HG02840 (cell line): ENCODE measurements at regions not wholly inside any gene's neighbourhood (a gene's known extent, or its start where the extent isn't known, plus 50 kb on each side); places are given as distances from the start of the nearest gene placed in this dataset.

Experiments used
- ATAC-seq: cut with Tn5 transposase; IDR thresholded peaks from one replicate; pipeline ENCODE4 v1.9.1; 2021; ENCODE audit warnings: mild to moderate bottlenecking, moderate library complexity, moderate number of reproducible peaks; ENCODE audit not compliant: unreplicated experiment, low FRiP score

DNA sequence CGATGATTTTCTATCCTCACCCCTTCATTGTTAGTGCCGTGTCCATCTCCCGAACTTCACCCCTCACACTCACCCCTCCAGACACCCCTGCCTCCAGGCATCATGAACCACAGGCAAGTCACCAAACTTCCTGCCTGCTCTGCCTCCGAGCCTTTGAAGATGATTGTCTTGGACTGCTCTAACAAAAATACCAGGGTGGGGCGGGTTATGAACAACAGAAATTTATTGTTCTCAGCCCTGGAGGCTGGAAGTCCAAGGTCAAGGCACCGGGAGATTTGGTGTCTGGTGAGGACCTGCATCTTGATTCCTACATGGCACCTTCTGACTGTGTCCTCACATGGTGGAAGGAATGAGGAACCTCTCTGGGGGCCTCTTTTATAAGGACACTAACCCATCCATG is 1508.3 kb downstream of the TBC1D22A start:
- no peak for ATAC-seq

DNA sequence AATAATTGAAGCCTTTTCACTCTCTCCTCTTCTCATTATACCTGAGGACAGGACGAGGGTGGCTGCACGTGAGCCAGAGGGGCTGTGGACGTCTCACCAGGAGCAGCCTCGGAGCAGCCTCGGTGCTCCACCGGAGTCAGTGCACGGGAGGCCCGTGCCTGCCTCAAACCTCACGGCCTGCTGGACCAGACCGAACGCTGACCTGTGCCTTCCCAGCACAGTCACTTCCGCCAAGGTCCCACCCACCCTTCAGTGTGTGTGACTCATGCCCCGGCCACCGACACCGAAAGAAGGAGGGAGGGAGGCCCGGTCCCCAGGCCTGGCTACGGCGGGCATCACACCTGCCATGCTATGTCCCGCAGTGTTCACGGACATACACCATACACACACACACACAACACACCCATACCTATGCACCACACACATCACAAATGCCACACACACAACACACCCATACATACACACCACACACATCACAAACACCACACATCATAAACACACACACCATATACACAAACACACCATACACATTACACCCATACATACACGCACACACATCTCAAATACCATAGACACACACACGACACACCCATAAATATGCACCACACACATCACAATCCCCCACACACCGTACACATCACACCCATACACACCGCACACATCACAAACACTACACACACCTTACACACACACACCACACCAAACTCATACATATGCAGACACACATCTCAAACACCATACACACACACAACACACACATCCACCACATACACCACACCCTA is 1506.5 kb downstream of the TBC1D22A start:
- ATAC-seq: no peak

DNA sequence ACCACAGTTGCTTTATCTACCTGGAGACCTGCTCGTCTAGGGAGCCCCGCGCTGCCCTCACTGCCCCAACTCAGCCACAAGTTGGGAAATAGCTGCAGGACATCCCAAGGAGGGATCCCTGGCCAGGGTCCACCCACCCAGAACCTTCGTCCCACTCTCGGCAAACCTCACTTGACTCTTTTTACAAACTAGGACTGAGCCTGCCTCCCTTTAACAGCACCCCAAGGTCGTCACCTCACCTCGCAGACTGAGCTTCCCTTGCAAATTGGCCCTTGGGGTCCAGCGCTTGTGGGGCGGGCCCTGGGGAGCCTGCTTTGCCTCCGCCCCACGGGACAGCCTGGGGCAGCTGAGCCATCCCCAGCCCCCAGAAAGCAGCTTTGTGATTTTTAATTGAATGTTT is 1505.8 kb downstream of the TBC1D22A start:
- no peak for ATAC-seq

DNA sequence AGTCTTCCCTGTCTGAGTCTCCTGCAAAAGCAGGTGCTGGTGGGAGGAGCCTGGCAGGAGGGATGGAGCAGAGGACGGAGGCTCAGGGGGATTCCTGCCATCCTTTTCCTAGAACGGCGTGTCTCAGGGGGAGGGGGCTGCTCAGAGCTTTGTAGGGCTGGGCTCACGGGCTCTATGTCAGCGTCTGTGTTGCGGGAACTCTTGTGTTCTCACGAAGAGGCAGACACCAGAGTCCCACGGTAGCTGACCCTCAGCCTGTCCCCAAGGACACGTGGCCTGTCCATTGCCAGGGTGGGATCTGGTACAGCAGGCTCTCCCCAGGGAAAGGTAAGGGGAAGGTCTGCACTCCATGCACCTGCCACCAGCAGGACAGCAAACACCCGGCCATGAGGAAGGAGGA is 1505.2 kb downstream of the TBC1D22A start:
- no peak for ATAC-seq

DNA sequence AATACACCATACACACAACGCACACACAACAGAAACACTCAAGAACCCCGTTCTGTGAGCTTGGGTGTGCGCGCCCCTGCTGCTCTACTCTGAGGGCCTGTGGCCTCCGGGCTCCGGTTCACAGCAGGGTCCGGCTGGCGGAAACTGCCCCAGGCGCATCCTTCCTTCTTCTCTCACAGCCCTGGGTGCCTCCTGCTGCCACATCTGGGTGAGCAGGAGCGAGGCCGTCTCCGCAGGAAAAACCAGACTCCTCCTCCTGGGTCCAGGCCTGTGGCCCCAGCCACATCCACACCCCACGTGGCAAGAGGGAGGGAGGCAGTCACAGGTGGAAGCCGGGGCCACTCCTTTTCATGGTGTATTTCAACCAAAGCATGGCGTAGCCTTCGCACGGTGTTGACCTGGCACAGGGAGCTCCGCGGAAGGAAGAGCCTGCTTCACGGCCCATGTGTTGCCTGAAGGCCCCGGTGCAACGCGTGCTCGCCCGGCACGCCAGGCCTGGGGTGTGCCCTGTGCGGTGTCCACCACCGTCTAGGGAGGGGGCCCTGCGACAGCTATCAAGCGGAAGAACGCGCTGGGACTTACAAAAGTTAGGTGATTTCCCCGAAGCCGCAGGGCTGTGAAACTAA is 1502.7 kb downstream of the TBC1D22A start:
- no peak for ATAC-seq

DNA sequence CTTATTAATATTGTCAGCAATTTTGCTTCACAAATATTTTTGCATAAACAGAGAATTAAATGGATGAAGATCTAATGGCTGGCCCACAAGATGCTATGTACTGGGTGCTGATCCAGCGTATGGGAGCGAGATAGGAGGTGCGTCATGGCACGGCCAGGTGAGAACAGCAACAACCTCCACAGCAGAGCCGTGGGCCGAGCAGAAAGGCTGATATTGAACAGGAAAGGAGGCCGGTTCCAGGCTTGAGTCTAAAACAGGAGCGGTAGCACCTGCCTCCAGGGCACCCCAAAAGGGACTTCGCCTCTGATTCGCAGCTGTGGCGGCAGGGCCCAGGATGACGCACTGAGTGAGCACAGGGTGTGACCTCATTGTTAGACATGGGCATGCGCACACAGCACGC is 1502.1 kb downstream of the TBC1D22A start:
- ATAC-seq: no peak

DNA sequence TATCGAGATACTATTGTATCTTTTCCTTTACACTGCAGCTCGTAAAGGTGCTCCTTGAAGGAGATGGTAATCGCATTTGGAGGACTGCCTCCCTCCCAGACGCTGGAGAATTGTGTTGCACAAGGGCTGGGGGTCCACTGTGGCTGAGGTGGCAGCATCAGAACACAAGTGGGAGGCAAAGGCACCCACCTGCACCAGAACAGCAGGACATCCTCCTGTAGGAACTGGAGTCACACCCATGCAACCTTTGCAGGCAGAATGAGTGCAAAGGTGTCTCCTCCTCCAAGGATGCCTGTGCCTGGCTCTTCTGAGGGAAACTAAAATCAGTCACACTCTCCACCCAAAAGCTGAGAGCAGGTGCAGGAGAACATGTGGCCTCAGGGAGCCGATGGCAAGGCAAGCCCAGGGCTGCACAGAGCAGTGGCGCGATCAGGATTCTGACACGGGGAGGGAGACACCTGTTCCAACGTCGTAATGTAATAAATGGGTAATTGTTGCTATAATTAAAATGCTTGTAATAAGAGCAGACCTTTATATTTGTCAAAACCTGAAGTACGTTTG is 1501.4 kb downstream of the TBC1D22A start:
- no peak for ATAC-seq

DNA sequence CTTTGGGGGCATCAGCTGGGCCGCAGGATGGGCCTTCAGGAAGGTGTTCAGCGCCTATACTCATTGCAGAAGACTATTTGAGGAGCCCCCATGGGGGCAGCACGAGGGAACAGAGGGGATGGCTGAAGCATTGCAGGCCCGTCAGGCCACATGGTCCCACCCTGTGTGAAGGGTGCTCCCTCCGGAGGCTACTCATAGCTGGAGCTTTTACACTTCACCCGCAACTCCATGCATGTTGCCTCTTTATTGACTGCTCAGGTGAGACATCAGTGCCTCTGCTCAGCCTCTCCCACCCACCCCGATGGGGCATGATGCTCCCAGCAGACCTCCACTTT is 1500.9 kb downstream of the TBC1D22A start:
- ATAC-seq: no peak

DNA sequence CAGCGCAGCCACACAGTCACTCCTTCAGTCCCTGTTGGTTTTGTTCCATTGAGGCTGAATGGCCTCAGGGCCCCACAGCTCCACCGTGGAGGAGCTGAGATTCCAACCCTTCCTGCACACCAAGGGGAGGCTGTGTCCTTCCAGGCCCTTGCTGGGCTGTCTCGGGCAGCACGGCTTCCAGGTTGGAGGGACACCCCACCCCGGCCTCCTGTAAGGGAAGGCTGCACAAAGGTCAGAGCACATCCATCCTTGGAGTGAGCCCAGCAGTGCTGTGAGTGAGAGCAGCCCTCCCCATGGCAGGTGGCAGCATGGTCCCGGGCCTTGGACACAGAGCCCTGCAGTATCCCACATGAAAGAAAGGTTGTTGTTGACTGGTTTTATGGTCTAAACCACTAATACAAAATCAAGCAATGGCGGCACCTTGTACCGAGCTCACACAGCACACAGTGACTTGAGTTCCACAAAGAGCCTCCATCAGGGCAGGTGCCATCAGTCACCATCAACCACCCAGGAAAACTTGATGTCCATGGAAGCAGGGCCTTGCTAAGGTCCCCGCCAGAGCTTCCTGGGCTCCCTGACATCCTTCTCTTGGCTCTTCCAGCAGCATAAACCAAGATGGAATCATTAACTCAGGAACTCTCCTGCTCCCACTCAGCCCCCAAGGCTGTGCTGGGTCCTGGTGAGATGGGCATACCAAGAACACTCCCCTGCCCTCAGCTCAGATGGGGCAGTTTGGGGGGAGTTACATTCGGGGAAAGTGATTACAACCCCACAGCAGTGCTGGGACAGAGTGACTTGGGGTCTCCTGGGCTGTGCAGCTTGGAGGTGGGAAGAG is 1500.4 kb downstream of the TBC1D22A start:
- ATAC-seq: no peak

DNA sequence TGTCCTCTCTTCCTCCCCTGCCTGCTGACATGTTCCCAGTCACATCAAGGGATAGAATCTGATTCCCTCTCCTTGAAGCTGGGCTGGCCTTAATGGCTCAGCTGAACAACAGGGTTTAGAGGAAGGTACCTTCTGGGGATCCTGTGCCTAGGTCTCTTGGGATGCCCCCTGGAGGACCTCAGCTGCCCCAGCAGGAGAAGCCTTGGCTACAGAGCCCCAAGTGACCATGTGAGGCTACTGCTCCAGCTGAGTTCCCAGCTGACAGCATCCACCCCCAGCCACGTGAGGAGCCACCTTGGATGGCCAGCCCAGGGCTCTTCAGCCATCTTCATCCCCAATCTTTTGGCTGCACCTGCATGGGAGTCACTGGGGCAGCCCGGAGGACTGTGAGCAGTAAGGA is 1499.3 kb downstream of the TBC1D22A start:
- no peak for ATAC-seq

DNA sequence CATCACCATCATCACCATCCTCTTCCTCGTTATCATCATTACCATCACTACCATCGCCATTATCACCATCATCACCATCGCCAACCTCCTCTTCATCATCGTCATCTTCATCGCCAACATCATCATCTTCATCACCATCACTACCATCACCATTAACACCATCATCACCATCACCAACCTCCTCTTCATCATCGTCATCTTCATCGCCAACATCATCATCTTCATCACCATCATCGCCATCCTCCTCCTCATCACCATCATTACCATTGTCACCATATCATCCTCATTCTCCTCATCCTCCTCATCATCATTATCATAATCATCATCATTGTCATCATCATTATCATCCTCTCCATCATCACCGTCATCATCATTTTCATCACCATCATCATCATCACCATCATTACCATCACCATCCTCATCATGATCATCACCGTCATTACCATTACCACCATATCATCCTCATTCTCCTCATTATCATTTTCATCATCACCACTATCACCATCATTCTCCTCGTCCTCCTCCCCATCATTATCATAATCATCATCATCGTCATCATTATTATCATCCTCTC is 1498.7 kb downstream of the TBC1D22A start:
- no peak for ATAC-seq

DNA sequence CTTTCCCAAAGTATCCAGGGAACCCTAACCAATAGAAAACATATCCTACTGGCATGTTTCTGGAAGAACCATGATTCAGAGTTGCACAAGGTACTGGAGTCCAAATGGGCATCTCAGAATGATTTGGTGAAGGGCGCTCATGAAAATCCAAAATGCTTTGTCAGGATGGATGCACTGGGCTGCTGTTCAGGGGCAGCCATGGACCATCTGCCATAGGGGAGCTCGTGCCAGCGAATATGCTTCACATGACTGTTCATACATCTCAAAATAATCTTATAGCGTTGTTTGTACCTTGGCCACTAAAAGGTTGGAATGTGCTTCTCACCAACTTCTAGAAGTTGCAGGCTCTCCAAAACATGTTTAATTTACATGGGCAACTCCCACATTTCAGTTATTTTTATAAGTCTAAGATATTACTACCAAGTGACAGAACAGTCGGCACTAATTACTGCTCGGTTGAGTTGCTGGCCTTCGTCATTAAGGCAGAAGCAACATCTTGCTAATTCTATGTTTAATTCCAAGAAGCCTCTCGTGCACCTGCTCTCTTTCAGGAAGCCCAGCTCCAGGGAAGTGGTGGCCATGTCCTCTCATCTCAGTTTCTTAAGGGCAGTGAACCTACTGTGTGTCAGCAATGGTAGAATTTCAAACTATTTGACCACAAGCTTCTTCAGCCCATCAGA is 1497.7 kb downstream of the TBC1D22A start:
- ATAC-seq: no peak

DNA sequence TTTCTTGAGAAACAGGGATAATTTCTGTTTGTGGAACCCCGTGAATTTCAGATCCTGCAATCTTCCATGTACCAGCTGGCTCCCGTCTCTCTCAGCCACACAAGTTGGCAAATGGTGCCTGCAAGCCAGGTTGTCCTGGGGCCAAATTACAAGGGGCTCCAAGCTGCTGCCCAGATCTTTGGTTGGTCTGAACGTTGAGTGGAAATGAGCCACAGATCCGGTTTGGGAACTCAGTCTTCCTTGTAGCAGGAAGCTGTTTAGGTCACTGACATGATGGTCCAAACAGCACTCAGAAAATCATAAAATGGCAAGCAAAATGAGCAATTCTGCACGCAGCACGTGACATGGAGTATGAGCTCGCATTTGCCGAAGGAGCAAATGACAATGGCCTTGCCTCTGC is 1496.4 kb downstream of the TBC1D22A start:
- ATAC-seq: no peak

DNA sequence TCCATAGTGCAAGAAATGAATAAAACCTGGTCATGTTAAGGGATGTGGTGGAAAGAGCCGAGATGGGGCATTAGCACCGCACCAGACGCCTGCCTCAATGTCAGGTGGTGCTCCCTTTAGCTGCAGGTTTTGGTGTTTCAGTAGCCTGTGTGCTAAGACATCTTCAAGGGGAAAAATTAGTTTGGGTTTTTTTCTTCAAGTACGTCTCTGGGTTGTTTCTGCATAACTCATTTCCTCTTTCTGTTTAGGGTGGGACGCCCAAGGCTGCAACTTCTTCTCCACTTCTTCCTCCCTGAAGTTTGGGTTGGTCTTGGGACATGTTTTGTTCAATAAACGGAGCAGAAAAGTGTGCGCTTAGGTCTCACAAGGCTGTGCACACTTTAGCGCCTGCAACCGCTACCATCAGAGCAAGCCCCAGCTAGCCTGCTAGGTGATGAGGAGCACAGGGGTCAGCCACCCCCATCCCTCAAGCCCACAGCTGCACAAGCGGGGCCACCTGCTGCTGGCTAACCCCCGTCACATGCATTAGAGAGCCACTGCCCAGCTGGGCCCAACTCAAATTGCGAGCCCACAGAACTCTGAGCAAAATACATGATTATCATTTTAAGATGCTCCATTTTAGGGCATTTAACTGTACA is 1495.7 kb downstream of the TBC1D22A start:
- ATAC-seq: no peak

DNA sequence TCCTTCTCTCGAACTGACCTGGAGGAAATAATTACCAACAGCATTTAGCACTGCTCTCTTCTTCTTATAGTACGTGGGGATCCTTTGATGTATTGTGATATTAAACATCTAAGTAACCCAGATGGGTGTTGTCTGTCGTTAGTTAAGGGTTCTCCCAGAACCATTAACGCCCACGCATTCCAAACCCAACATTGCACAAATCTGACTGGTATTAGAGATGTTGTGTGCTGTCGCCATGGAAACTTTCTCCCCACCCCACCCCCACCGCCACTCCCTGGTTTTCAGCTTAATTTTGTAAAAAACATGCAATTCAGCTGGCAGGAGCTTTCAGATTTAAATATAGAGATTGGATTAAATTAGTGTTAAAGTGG is 1495.2 kb downstream of the TBC1D22A start:
- no peak for ATAC-seq

DNA sequence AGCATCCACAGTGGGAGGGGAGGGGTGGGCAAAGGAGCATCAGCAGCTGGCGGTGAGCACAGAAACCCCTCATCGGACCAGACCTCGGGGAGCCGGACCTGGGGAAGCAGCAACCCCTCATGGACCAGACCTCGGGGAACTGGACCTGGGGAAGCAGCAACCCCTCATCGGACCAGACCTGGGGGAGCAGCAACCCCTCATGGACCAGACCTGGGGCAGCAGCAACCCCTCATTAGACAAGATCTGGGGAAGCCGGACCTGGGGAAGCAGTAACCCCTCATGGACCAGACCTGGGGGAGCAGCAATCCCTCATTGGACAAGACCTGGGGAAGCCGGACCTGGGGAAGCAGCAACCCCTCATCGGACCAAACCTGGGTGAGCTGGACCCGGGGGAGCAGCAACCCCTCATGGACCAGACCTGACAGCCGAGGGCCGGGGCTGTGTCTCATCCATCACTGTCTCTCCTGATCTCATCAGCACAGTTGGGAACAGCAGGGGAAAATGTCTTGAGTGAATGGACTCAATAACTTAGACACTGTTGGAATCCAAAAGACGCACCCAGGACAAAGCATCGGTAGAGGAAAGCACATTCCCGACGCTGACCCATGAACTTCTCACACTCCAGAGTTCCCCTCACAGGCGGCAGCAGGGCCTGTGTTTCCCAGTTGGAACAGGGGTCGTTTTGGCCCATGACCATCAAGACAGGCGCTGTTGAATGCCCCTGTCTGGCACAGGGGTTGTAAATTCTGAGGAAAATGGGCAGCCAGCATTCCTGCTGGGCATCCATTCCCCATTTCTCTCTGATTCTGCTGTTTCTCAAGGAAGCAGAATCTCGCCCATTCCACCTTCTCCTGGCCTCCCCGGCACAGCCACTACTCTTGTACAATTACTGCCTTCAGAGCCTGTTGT is 1494.6 kb downstream of the TBC1D22A start:
- ATAC-seq: no peak

DNA sequence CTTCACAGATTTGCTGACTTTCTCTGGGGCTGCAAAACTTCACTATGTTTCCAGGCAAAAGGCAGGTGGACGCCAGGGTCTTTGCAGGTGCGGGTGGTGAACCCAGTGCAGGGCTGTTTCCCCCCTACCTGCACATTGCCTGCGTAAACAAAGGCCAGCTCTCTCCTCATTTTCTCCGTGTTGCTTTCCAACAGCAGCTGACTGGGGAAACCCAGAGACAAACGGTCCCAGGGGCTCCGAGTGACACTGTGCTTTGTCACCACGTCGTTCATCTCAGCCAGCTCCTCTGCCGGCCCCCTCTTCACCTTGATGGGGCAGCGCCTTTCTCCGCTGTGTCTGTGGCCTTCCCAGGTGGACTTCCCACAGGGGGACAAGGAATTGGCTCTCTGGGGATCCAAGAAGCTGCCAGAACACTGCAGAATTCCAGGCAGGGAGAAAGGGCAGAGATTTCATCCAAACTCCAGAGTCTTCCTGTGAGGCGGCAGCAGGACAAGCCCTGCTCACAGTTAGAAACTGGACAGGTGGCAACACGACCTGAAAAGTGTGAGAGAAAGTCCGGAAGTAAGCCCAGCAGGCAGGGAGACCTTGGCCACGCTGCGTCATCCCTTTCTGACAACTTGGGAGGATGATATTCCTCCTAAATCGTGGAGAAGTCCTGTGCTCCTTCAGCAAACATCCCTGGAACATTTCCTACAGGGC is 1493.7 kb downstream of the TBC1D22A start:
- ATAC-seq: no peak

DNA sequence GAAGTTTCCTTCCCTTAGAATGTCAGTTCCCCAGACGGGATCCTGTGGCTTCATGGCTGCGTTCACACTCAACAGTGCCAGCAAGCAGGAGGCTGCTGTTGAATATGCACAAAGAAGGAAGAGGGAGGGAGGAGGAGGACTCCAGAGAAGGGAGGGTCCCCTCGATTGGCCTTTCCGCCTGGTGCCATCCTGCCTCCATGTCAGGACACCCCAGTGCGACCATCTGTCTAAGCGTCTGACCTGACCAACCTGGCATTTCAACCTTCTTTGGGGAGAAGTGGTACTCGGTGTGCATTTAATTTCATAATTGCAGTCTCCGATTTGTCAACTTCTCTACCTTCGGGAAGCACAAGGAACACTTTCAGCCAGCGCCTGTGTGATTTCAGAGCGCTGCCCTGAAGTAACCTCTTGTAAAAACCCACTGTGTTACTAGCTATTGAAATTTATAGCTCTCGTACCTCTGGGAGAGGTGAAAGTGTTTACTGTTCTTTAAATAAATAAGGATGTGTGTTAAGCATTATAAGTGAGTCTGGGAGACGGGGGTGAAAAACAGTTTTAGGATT is 1491.9 kb downstream of the TBC1D22A start:
- ATAC-seq: no peak
